GM21825 (cell line): ENCODE measurements at regions not wholly inside any gene's neighbourhood (a gene's known extent, or its start where the extent isn't known, plus 50 kb on each side); places are given as distances from the start of the nearest gene placed in this dataset.

Experiments used
- ATAC-seq: cut with Tn5 transposase; IDR thresholded peaks from one replicate; pipeline ENCODE4 v1.9.1; 2021; ENCODE audit warnings: mild to moderate bottlenecking, moderate library complexity; ENCODE audit not compliant: unreplicated experiment

DNA sequence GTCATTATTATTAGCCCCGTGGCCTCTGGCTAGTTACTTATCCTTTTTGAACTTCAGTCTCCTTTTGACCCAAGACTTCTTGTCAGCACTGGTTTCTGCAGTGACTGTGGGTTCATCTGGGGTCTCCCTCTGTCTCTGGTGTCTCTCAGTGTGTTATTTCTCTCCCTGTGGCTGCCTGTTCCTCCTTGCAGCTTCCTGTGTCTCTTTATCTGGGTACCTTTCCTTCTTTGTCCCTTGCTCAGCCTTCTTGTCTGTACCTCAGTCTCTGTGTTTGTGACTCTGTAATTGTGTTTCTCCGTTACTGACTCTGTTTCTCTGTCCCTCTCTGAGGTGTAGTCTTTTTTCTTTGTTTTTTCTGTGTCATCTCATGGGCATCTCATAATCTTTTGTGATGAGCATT is 102.6 kb upstream of the CDH11 start:
- ATAC-seq = no peak

DNA sequence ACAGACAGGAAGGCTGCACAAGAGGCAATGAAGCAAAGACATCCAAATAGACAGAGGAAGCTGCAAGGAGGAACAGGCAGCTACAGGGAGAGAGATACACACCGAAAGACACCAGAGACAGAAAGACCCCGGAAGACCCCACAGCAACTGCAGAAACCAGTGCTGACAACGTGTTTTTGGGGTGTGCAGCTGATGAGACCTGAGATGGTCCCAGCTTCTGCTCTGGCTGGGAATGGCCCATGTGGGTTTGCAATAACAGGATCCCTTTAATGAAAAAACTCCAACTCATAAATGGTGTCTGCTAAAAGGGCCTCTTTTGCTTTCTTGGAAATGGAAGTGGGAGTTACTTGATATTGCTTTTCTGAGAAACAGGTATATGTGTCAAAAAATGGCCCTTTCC is 101.5 kb upstream of the CDH11 start:
- ATAC-seq = no peak

DNA sequence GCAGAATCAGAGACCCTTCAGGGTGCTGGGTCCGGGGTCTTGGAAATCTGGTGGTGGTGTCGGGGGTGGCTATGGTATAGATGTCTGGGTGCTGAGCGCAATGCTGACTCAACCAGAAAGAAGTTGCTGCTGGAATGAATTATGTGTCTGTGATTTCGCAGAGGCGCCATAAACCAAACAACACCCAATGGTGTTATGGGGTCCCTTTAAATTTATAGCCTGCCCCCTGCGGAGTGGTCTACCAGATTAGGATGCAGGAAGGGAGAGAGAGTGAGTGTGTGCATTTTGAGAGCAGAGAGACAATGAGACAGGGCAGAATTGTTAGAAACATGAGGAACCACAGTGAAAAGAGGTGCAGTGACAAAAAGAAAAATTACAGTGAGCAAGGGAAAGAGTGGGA is 100.7 kb upstream of the CDH11 start:
- no peak for ATAC-seq

DNA sequence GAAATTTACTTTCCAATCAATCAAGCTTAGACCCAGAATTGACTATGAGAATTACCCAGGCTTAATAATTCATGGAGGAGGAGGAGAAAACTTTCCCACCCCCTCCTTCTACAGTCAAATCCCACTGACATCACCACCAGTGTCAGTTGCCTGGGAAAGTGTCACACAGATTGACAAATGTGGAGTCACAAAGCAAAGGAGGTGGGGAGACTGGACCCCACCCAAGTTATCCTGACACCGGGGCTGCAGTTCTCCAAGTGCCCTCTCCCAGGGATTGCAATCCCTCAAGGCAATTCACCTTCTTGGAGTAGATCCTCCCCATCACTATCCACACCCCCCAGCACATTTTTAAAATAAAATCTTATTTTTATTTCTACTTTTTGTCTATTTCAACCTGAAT is 100.2 kb upstream of the CDH11 start:
- no peak for ATAC-seq

DNA sequence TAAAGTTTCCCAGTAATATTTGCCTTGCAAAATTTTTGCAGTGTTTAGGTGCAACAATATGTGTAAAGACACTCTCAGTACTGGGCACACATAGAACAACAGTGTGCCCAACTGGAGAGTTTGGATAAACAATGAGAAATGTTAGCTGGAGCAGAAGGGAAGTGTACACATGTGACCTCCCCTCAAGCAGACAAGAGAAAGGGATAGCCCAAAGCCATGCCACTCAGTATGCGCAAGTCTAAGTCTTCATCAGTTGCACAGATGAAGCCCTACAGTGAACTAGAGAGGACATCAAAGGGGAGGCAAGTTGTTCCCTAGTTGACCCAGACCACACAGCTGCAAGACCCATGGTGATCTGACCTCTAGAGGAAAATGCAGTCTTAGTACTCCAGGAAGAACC is 97.9 kb upstream of the CDH11 start:
- no peak for ATAC-seq

DNA sequence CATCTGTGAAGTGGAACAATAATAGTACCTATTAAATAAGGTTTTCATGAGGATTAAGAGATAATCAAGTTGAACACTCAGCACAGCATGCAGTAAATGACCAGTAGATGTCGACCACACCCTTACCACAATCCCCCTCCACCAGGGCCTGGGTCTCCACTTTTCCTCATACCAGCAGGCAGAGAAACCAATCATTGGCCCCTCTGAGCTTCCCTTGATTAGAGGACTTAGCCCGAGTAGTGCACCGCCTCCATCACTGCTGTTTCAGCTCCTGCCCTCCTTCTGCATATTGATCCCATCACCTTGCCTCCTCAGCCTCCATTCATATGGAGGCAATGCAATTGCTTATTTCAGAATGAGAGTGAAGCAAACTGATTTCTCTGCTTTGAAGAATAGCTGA is 96.5 kb upstream of the CDH11 start:
- ATAC-seq = no peak

DNA sequence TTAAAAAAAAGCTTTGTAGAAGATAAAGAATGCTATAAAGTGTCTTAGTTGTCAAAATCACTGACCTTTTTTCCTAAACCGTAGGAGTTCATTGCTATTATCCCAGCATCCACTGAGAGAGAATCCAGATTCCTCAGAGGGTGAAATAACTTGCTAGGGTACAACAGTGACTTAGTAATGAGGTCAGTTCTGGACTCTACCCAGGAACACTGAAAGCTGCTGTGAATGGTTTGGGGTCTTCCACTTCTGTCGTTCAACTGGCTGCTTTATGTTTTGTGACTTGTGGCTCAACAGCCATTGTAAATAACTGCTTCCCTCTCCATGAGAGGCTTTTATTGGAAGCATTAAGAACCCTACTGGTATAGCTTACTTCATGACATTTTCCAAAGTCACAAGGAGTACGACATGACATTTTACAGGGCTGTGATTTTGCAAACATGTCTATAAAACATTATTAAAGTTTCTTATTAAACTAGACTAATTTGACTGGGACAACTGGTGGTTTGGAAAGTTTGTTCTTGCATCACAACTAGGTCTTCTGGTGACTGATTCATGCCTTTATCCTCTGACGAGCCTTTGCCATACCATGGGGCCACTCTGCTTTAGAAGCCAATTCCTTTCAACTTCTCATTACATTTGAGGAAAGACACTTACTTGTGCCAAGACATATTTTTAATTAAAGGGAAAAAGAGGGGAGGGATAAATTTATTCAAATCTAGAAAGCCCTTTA is 92.2 kb upstream of the CDH11 start:
- no peak for ATAC-seq

DNA sequence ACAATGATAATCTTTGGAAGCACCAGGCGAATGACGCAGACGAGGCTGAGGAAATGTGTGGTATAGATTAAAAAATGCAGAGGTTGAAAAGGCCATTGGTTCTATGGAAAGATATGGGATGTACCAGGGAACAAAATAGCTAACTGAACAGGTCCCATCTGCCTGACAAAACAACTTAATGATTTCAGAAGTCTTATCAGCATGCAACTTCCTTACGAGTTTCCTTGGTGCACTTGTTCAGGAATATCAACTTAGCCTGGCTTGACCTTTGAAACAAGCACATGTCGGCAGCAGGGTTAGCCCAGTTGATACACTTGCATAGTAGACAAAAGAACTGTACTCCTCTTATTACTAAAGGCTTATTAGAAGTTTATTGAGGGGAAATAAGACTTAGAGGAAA is 90.9 kb upstream of the CDH11 start:
- no peak for ATAC-seq

DNA sequence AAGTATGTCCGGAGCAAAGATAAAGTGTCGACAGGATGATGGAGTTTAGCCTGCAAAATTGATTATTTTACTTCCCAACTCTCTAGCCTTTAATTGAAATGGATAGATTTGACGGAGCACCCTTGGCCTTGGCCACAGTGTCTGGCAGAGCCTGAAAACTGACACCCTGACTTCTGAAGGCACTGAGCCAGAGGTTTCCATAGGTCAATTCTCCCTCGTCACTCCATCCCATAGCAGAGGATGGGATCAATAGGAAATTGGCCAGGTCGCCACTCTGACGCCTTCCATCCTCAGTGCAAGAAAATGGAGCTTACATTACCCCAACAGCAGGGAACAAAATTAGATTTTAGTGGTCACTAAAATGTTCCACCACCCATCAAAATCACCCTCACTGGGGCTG is 90.4 kb upstream of the CDH11 start:
- no peak for ATAC-seq

DNA sequence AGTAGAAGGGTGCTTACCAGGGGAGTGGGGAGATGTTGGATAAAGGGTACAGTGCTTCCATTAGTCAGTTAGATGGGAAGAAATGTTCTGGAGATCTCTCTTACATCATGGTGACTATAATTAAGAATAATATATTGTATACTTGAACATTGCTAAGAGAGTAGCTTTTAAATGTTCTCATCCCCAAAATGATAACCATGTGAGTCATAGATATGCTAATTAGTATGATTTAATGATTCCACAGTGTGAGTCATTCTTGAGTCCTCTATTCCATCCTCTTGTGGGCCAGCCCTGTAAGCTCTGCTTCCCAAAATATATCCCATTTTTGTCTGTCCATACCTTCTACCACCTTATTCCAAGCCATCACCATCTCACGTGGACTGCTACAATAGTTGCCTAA is 80.6 kb upstream of the CDH11 start:
- no peak for ATAC-seq

DNA sequence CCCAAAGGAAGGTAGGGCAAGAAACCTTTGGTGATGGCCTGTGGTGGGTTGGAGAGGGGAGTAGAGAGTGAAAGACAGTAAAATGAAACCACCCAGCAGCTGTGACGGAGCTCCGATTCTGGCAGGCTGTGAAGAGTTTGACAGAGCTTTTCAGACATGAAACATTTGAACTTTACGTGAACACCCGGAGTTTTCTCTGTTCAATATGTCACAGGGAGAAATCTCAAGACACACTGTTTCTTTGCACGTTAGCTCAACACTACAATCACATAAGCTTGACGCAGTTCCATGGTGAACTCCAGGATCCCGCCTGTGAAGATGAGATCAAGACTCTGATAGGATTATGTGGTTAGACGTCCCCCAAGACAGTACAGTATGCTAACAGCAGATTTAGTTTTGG is 79.6 kb upstream of the CDH11 start:
- ATAC-seq = no peak

DNA sequence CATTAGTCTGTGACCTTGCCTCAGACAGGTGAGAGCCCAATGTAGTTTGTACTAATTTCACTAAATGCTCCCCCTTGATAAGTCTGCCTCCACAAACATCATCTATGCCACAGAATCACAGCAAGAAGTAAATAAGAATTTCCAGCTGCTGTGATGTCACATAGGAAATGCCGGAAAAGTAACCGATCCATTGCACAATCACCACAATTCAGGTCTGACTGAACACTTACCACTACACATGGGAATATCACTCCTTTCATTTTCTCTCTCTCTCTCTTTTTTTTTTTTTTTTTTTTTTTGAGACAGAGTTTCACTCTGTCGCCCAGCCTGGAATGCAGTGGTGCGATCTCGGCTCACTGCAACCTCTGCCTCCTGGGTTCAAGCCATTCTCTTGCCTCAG is 79.0 kb upstream of the CDH11 start:
- no peak for ATAC-seq

DNA sequence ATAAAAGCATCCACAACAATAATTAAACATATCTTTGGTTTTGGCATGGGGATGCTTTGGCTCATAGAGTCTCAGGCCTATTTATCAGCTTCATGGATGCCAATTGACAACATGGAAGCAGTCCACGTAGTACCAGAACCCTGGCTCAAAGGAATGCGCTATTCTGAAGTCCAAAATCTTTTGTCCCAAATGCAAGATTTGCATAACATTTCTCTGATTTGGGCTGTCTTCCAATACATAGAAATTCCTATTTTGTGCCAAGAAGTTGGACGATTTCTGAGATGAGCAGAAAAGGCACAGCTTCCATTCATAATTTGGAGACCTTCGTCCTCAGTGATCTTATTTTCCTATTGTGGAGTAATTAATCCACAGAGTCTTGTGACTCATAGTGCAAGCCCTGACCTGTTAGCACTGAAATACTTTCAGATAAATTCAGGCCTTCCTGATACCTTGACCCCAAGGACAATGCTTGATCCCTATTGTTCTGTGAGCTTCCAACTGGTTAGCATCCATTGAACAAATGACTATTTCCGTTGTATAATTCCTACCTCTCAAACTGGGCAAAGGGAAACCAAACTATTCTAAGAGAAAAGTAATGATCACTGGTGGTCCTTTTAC is 78.4 kb upstream of the CDH11 start:
- ATAC-seq = no peak

DNA sequence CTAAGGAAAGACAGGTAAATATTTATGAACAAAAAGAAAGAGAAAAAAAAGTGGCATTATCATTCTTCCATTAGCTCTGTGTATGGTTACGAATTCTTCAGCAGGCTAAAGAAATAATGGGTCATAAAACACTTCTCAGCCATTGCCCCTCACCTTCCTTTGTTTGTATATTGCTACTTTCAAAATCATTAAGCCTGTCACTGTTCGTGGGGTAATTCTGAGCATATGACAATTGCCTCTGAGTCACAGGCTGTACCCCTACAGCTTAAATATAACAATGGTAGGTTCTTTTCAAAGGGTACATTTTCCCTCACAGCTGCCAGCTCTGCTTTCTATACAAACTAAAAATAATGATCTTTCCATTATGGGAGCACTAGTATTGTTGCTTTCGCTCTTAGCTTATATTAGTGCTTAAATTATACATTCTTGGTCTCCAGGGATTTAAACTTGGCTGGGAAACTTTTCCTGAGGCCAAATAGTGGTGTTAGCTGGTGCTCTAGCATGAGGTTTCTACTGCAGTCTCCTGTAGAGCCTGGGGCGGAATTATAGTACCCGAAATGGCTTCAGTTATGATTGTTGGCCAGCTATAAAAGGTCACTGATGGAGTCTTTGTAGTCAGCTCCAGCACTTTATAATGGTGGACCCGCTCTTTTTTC is 74.7 kb upstream of the CDH11 start:
- ATAC-seq = no peak

DNA sequence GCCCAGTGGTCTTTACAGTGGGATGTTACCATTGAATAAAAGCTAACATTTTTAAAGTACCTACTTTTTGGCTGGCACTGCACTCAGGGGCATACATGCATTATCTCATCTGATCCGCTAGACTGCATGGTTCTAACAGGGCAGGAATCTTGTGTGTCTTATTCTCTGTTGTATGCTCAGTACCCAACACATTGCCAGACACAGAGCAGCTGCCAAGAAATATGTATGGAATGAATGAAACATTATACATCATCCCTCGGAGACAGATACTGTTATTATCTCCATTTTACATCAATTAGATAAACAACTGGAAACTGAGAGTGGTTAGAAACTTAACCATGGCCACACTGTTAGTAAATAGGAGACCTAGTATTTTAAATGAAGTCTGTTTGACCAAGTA is 74.1 kb upstream of the CDH11 start:
- ATAC-seq = no peak

DNA sequence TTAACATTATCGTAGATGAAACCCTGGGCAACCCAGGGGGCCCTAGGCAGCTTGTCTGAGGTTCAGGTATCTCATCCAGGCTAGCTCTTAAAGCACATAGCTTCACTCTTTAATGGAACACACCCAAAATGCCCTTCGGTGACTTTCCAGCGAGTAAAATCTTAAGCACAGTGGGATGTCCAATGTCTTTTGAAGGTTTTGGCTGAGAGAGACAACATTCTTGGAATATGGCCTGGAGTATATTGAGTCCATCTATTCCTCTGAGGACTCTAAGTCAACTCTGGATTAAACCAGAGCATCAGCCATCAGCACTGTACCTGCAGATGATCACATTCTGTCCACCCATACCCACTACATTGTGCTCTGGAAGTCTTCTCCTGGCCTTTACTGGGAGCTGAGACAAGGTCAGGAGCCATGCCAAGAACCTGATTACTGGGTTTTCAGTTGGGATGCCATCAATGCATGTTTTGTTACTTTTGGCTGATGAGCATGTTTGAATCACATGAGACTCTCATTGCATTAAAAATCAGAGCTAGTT is 63.4 kb upstream of the CDH11 start:
- no peak for ATAC-seq

DNA sequence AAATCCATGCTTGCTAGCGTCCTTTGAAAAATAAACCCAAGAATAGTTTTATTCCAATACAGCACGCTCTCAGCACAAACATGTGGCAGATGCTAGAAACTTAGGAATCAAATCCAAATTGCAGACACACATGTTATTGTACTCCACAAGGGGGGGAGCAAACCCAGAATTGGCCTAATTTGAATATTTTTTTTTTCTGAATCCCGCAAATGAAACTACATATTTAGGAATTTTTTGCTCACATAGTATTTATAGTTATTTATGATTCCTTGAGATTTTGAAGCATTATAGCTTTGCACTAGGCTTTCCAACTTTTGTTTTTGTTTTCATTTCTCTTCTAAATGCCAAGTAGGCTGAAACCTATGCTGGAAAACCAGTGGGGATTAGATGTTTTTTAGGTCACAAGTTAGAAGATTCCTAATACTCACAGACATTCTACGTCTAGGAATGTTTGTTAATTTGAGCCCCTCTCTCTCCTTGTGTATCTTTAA is 59.3 kb upstream of the CDH11 start:
- ATAC-seq = no peak

DNA sequence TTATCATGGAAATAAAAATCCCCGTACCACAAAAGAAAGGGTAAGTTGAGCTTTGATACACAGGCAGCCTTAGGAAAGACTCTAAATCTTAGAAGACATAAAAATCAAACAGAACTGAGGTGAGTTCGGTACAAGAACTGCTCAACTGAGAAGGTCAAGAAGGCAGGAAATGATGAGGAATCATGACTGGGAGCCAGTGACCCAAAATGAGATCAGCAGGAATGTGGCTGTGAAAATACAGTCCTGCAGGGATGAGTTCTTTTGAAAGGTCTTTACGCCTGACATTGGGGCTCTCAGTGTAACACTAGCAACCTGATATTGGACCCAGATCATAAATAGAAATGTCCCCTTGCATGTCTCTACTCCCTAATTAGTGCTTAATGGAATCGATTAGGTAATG is 56.3 kb upstream of the CDH11 start:
- no peak for ATAC-seq

DNA sequence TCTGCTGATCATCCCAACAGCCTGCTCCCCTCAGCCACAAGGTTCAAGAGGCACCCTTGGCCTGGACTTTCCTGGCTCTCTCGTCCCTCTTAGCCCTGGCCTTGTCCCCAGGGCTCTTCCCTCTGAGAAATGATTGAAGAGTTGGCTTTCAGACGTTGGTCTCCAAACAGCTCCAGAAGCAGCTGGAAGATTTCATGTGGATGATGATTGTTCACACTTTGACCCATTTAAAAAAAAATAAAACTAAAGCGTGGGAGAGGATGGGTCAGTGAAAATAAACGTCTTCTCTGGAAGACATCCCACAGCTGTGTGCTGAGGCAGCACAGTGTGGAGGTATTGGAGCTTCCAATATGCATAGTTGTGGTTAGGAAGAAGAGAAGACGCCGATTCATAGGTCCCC is 54.7 kb upstream of the CDH11 start:
- no peak for ATAC-seq

DNA sequence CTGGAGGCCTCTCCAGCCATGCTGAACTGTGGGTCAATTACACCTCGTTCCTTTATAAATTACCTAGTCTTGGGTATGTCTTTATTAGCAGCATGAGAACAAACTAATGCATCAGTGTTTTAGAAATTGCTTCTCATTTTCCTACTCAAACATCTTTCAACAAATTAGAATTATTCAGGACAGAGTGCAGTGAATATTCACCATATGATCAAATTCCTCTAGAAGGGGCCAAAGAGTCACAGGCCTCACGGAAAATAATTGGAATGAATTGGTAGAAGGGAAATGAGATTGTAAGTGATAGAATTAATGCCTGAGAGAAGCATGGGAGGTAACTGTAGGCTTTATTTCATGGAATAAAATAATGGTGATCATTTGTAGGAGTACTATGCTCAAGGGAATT is 50.5 kb upstream of the CDH11 start:
- ATAC-seq = no peak
